ENCODE measurements at regions not wholly inside any gene's neighbourhood (a gene's known extent, or its start where the extent isn't known, plus 50 kb on each side); places are given as distances from the start of the nearest gene placed in this dataset.

- TF ChIP-seq CTCF (IDR thresholded peaks at IDR 0.05; ENCODE audit: low read depth, low read length, missing input control) (no peak), FOXA1 (IDR thresholded peaks at IDR 0.05) (no peak), EGR1 (IDR thresholded peaks at IDR 0.05; ENCODE audit: low read depth in 2 of 2) (no peak), REST (IDR thresholded peaks at IDR 0.05) (no peak), MAX (IDR thresholded peaks at IDR 0.05) (no peak), SP1 (IDR thresholded peaks at IDR 0.05) (no peak)
These were observed 405.2 kb upstream of the PRR20A start for GRCh38 chr13:56735537-56735942.
